Prostate gland (tissue), 2 donors: ENCODE measurements at regions not wholly inside any gene's neighbourhood (a gene's known extent, or its start where the extent isn't known, plus 50 kb on each side); places are given as distances from the start of the nearest gene placed in this dataset.

Experiments used
- DNase-seq: peaks from one replicate; pipeline ENCODE4 v3.0.0-alpha.2; 2019; ENCODE audit warnings: low spot score
- H3K27ac ChIP-seq, 2 donors: fragments of 200-600 bp; sonication (generic); 2 replicates each; pipeline ENCODE4 v1.5.1; 2017 to 2019
- H3K27me3 ChIP-seq: fragments of 200-600 bp; sonication (generic); replicated peaks from 2 replicates; pipeline ENCODE4 v1.5.1; 2019; ENCODE audit not compliant: insufficient read depth
- H3K36me3 ChIP-seq, 2 donors: fragments of 200-600 bp; sonication (generic); 1 replicate in 1 of 2; 2 replicates in 1 of 2; pipeline versions ENCODE4 v1.5.1 to v1.8.1; 2017 to 2019
- H3K4me1 ChIP-seq: fragments of 200-600 bp; sonication (generic); replicated peaks from 2 replicates; pipeline ENCODE4 v1.5.1; 2019
- H3K4me3 ChIP-seq, 2 donors: fragments of 200-600 bp; sonication (generic); 2 replicates each; pipeline ENCODE4 v1.5.1; 2017 to 2019
- H3K9me3 ChIP-seq: fragments of 200-600 bp; sonication (generic); 2 replicates; pipeline ENCODE4 v1.5.1; 2017
- POLR2A ChIP-seq: fragments of 450-650 bp; IDR thresholded peaks from one replicate; pipeline ENCODE4 v1.6.1; 2016; ENCODE audit warnings: antibody characterized with exemption, mild to moderate bottlenecking
- POLR2AphosphoS5 ChIP-seq: sonication (generic); formaldehyde crosslinking; IDR thresholded peaks from one replicate; pipeline ENCODE4 v1.6.1; 2017; ENCODE audit warnings: antibody characterized with exemption
- WGBS: methylation state at CpG from one replicate; pipeline ENCODE4 v1.1.5; 2018; 5-methylcytosine and 5-hydroxymethylcytosine counted together
- intact Hi-C: fragments of 100-400 bp; cut with DNase I; formaldehyde crosslinking; loops from one replicate; pipeline ENCODE4 v1.14.2; 2022
- TF ChIP-seq, protein P1 (sequence below), 4 experiments: fragments of 200-600 bp in 2 of 4; fragments of 450-650 bp in 2 of 4; sonication (generic) in 2 of 4; IDR thresholded peaks; 1 replicate in 3 of 4; 2 replicates in 1 of 4; pipeline ENCODE4 v1.5.1; 2016 to 2019; ENCODE audit warnings: antibody characterized with exemption in 4 of 4, mild to moderate bottlenecking in 2 of 4, moderate library complexity in 2 of 4

DNA sequence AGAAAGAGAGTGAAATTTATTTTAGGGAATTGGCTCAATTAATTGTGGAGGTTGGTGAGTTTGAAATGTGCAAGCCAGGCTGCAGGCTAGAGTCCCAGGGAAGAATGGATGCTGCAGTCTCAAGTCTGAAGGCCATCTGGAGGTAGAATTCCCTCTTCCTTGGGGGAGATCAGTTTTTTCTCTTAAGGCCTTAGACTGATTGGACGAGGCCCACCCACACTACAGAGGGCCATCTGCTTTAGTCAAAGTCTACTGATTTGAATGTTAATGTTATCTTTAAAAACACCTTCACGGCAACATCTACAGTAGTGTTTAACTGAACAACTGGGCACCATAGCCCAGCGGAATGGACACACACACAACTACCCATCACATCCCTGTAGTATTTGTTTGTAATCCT, 245.9 kb upstream of the IRF2BP2 start:
- WGBS, result 97% methylated on average over 3 of the region's 3 CpGs
- no peak for DNase-seq
- Histone ChIP-seq H3K36me3 (no peaks in the 10 kb centered on the region), H3K4me1 (no peaks in the 10 kb centered on the region), H3K27me3 (no peaks in the 10 kb centered on the region), H3K27ac (no peak overlapping the region), H3K4me3 (no peak overlapping the region), H3K9me3 (no peaks in the 10 kb centered on the region)
- intact Hi-C loops, result no loop called here
- TF ChIP-seq POLR2A (no peak), POLR2AphosphoS5 (no peak)
- TF ChIP-seq, protein P1, sequence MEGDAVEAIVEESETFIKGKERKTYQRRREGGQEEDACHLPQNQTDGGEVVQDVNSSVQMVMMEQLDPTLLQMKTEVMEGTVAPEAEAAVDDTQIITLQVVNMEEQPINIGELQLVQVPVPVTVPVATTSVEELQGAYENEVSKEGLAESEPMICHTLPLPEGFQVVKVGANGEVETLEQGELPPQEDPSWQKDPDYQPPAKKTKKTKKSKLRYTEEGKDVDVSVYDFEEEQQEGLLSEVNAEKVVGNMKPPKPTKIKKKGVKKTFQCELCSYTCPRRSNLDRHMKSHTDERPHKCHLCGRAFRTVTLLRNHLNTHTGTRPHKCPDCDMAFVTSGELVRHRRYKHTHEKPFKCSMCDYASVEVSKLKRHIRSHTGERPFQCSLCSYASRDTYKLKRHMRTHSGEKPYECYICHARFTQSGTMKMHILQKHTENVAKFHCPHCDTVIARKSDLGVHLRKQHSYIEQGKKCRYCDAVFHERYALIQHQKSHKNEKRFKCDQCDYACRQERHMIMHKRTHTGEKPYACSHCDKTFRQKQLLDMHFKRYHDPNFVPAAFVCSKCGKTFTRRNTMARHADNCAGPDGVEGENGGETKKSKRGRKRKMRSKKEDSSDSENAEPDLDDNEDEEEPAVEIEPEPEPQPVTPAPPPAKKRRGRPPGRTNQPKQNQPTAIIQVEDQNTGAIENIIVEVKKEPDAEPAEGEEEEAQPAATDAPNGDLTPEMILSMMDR (IDR thresholded peaks at IDR 0.05), result no peak

DNA sequence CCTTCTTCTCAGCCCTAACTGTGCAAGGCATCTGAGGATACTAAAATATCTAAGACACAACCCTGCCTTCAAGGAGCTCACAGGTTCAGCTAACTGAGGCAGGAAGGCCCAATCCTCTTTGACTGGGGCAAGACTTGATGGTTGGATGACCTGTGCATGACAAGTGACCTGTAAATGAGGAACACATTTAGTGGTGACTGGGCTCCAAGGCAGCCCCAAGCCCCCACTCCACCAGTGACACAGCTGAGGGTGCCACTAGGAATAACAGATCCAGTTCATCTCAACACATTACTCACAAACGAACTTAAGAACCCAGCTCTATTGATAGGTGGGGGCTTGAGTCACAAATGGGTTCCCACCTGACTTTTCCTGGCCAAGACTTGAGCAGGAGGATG, 244.7 kb upstream of the IRF2BP2 start:
- no peak overlapping the region for H3K4me3 ChIP-seq
- intact Hi-C loops, result no loop called here
- DNase-seq, result no peak
- TF ChIP-seq, protein P1 (IDR thresholded peaks at IDR 0.05), result no peak
- no peaks in the 10 kb centered on the region for H3K36me3 ChIP-seq
- H3K27me3 ChIP-seq, result no peaks in the 10 kb centered on the region
- H3K27ac ChIP-seq, result no peak overlapping the region
- 74% methylated on average over 1 of the region's 1 CpG for WGBS
- no peaks in the 10 kb centered on the region for H3K4me1 ChIP-seq
- H3K9me3 ChIP-seq, result no peaks in the 10 kb centered on the region

- H3K27ac ChIP-seq, result no peak overlapping the region
- no peaks in the 10 kb centered on the region for H3K27me3 ChIP-seq
- no peak for DNase-seq
- H3K36me3 ChIP-seq, result no peaks in the 10 kb centered on the region
- intact Hi-C loops, result no loop called here
- no peaks in the 10 kb centered on the region for H3K9me3 ChIP-seq
- TF ChIP-seq POLR2AphosphoS5 (no peak), POLR2A (no peak)
- TF ChIP-seq, protein P1 (IDR thresholded peaks at IDR 0.05), result no peak
- H3K4me3 ChIP-seq, result no peak overlapping the region
- WGBS, result 75% methylated on average over 6 of the region's 6 CpGs
- no peaks in the 10 kb centered on the region for H3K4me1 ChIP-seq
Observed at GRCh38 chr1:234853906-234854644, 244.1 kb upstream of the IRF2BP2 start.

DNA sequence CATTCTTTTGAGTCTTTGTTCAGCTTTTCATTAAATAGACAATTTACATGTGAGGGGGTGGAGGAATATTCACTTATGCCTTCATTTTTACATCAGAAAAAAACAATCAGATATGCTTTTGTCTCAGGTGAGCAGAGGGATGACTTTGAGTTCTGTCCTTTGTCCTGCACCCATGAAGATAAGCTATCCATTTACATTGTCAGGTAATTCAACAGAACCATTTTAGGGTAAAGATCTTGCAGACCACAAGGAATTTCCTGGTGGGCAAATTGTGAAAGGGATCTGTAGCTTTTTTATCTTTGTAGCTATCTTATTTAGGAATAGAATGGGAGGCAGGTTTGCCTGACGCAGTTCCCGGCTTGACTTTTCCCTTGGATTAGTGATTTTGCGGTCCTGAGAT, 242.7 kb upstream of the IRF2BP2 start:
- WGBS, result 98% methylated on average over 3 of the region's 3 CpGs

More for the DNA sequence above, 242.7 kb upstream of the IRF2BP2 start:
- Histone ChIP-seq H3K27ac (no peak overlapping the region), H3K27me3 (no peaks in the 10 kb centered on the region), H3K4me3 (no peak overlapping the region), H3K36me3 (no peaks in the 10 kb centered on the region), H3K9me3 (no peaks in the 10 kb centered on the region), H3K4me1 (no peaks in the 10 kb centered on the region)
- no peak for DNase-seq
- intact Hi-C loops, result no loop called here
- TF ChIP-seq POLR2A (no peak), POLR2AphosphoS5 (no peak)
- TF ChIP-seq, protein P1 (IDR thresholded peaks at IDR 0.05), result no peak
